Thyroid gland (tissue), 4 donors: ENCODE measurements at regions not wholly inside any gene's neighbourhood (a gene's known extent, or its start where the extent isn't known, plus 50 kb on each side); places are given as distances from the start of the nearest gene placed in this dataset.

ENCODE experiments used
- POLR2A ChIP-seq, 2 donors: fragments of 450-650 bp; IDR thresholded peaks; one replicate each; pipeline ENCODE4 v1.6.1; 2017; ENCODE audit warnings: antibody characterized with exemption in 2 of 2, mild to moderate bottlenecking in 2 of 2, moderate library complexity in 1 of 2
- TF ChIP-seq, protein P1 (sequence below), 6 experiments: fragments of 200-600 bp in 3 of 6; fragments of 450-650 bp in 3 of 6; sonication (generic) in 3 of 6; IDR thresholded peaks; one replicate each; pipeline ENCODE4 v1.5.1; 2016 to 2019; ENCODE audit warnings: antibody characterized with exemption in 6 of 6, mild to moderate bottlenecking in 2 of 6, inconsistent platforms in 1 of 6, moderate library complexity in 1 of 6

DNA sequence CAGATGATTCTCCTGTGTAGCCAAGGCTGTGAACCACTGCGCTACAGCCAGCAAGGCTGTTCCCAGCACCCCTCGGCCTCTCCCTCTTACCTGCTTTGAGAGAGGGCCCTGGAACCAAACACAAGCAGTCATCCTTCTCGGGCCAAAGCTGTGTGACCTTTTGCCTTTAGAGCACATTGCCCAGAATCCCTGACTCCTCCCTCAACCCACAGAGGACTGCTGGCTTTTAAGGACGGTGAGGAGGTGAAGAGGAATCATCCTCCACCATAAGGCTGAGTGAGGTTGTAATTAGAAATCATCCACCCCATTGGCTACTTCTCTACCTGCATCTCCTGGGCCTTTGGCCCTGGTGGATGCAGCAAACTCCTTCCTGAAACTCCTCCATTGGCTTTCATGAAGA is 93.6 kb upstream of the PJA1 start:
- TF ChIP-seq, protein P1, sequence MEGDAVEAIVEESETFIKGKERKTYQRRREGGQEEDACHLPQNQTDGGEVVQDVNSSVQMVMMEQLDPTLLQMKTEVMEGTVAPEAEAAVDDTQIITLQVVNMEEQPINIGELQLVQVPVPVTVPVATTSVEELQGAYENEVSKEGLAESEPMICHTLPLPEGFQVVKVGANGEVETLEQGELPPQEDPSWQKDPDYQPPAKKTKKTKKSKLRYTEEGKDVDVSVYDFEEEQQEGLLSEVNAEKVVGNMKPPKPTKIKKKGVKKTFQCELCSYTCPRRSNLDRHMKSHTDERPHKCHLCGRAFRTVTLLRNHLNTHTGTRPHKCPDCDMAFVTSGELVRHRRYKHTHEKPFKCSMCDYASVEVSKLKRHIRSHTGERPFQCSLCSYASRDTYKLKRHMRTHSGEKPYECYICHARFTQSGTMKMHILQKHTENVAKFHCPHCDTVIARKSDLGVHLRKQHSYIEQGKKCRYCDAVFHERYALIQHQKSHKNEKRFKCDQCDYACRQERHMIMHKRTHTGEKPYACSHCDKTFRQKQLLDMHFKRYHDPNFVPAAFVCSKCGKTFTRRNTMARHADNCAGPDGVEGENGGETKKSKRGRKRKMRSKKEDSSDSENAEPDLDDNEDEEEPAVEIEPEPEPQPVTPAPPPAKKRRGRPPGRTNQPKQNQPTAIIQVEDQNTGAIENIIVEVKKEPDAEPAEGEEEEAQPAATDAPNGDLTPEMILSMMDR (IDR thresholded peaks at IDR 0.05) = no peak
- no peak for TF ChIP-seq POLR2A (IDR thresholded peaks at IDR 0.05)
